HepG2 (cell line): ENCODE measurements at regions not wholly inside any gene's neighbourhood (a gene's known extent, or its start where the extent isn't known, plus 50 kb on each side); places are given as distances from the start of the nearest gene placed in this dataset.
"Not testable (repeated sequence)": the region's sequence is repeated elsewhere in the genome, so short reads cannot be mapped to it uniquely, and the experiment has no call there.

ENCODE experiments used
- HOXD1 ChIP-seq: sonication (generic); formaldehyde crosslinking; IDR thresholded peaks from 2 replicates; pipeline ENCODE4 v1.5.0; 2020; ENCODE audit warnings: missing genetic modification reagents
- SP2 ChIP-seq: sonication (generic); formaldehyde crosslinking; IDR thresholded peaks from 2 replicates; pipeline ENCODE4 v1.5.1; 2020; ENCODE audit warnings: mild to moderate bottlenecking, missing genetic modification reagents
- SPEN ChIP-seq: sonication (generic); formaldehyde crosslinking; IDR thresholded peaks from 2 replicates; pipeline ENCODE4 v1.5.1; 2020; ENCODE audit warnings: low read depth, mild to moderate bottlenecking, missing genetic modification reagents
- ZNF383 ChIP-seq: sonication (generic); formaldehyde crosslinking; IDR thresholded peaks from 2 replicates; pipeline ENCODE4 v1.4.0; 2020; ENCODE audit warnings: missing genetic modification reagents, mild to moderate bottlenecking, borderline replicate concordance

DNA sequence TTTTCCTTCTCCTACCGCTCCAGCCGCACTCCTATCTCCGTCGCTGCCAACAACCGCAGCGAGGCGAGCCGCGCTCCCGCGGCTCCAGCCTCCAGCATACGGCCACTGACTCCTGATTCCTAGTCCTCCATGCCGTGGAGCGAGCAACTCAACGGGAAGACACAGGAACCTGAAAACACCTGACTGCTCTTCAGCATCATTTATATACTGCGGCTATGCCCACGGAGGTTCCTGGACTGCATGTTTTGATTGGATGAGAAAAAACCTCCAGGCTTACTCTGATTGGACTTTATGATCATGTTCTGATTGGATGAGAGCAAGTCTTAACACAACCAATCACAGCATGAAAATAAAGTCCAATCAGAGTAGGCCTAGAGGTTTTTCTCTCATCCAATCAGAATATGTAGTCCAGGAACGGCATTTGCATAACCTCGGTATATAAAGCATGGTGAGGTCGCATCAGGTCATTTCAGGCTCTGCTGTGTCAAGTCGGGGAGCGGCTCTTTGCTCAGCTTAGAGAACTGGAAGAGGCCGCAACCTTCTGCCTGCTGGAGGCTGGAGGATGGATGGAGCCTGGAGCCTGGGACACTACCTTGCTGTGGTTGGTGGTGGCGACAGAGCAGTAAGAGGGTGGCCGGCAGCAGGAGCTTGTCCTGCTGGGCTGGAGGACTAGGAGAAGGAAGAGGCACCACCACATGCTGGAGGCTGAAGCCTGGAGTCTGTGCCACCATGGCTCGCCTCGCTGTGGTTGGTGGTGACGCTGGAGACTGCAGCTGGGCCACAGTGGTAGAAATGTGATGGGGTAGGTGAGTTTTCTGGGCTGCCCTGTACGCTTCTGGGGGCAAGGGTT lies 204.6 kb upstream of the WSB1 start:
- TF ChIP-seq ZNF383 (CRISPR knock-in tag); HOXD1; SP2 (CRISPR knock-in tag); SPEN: not testable (repeated sequence)
